GM19193 (cell line): ENCODE measurements at regions not wholly inside any gene's neighbourhood (a gene's known extent, or its start where the extent isn't known, plus 50 kb on each side); places are given as distances from the start of the nearest gene placed in this dataset.

Experiments
- POLR2A ChIP-seq: IDR thresholded peaks from 4 replicates; pipeline ENCODE4 v1.6.1; 2011; ENCODE audit not compliant: insufficient read depth, insufficient read length; ENCODE audit errors: extremely low read depth

- no peak for TF ChIP-seq POLR2A
Observed at GRCh38 chr1:208781391-208782045, 537.3 kb upstream of the PLXNA2 start.

- TF ChIP-seq POLR2A = no peak
Observed at GRCh38 chr1:208782186-208782585, 538.0 kb upstream of the PLXNA2 start.

GRCh38 chr1:208785629-208786028 is 541.4 kb upstream of the PLXNA2 start:
- no peak for TF ChIP-seq POLR2A

- no peak for TF ChIP-seq POLR2A
Observed at GRCh38 chr1:208787219-208787618, 543.0 kb upstream of the PLXNA2 start.

GRCh38 chr1:208788013-208788540 is 543.9 kb upstream of the PLXNA2 start:
- TF ChIP-seq POLR2A = no peak

- no peak for TF ChIP-seq POLR2A
Observed at GRCh38 chr1:208791456-208791855, 547.3 kb upstream of the PLXNA2 start.

GRCh38 chr1:208793861-208794345 is 549.7 kb upstream of the PLXNA2 start:
- no peak for TF ChIP-seq POLR2A

GRCh38 chr1:208799186-208799585 is 555.0 kb upstream of the PLXNA2 start:
- no peak for TF ChIP-seq POLR2A

GRCh38 chr1:208803011-208803811 is 559.0 kb upstream of the PLXNA2 start:
- no peak for TF ChIP-seq POLR2A

- no peak for TF ChIP-seq POLR2A
Observed at GRCh38 chr1:208807446-208808127, 563.4 kb upstream of the PLXNA2 start.

GRCh38 chr1:208808301-208808700 is 564.1 kb upstream of the PLXNA2 start:
- TF ChIP-seq POLR2A = no peak

- no peak for TF ChIP-seq POLR2A
Observed at GRCh38 chr1:208809876-208810275, 565.7 kb upstream of the PLXNA2 start.

GRCh38 chr1:208818770-208819445 is 574.7 kb upstream of the PLXNA2 start:
- TF ChIP-seq POLR2A = no peak

GRCh38 chr1:208820580-208821212 is 576.5 kb upstream of the PLXNA2 start:
- no peak for TF ChIP-seq POLR2A

GRCh38 chr1:208821939-208822338 is 577.8 kb upstream of the PLXNA2 start:
- TF ChIP-seq POLR2A = no peak

- TF ChIP-seq POLR2A = no peak
Observed at GRCh38 chr1:208825300-208825699, 581.1 kb upstream of the PLXNA2 start.
